ENCODE measurements at regions not wholly inside any gene's neighbourhood (a gene's known extent, or its start where the extent isn't known, plus 50 kb on each side); places are given as distances from the start of the nearest gene placed in this dataset.

- no peak for DNase-seq (ENCODE audit: extremely low read depth, low read depth)
Observed at GRCh38 chr20:18907353-18907752, 93.8 kb downstream of the SCP2D1 start.

GRCh38 chr20:18908109-18908508 lies 94.5 kb downstream of the SCP2D1 start:
- no peak for TF ChIP-seq CTCF (IDR thresholded peaks at IDR 0.05; ENCODE audit: low read depth, low read length)

More at GRCh38 chr20:18907353-18907752, 93.8 kb downstream of the SCP2D1 start:
- TF ChIP-seq CTCF (IDR thresholded peaks at IDR 0.05; ENCODE audit: low read depth, low read length), result no peak

GRCh38 chr20:18909254-18909653 lies 95.7 kb downstream of the SCP2D1 start:
- TF ChIP-seq CTCF (IDR thresholded peaks at IDR 0.05; ENCODE audit: low read depth, low read length), result no peak
- no peak for DNase-seq (ENCODE audit: extremely low read depth, low read depth)

More at GRCh38 chr20:18908109-18908508, 94.5 kb downstream of the SCP2D1 start:
- DNase-seq (ENCODE audit: extremely low read depth, low read depth), result no peak

GRCh38 chr20:18913701-18914100 lies 100.1 kb downstream of the SCP2D1 start:
- no peak for DNase-seq (ENCODE audit: extremely low read depth, low read depth)
- TF ChIP-seq CTCF (IDR thresholded peaks at IDR 0.05; ENCODE audit: low read depth, low read length), result no peak

GRCh38 chr20:18914796-18915195 lies 101.2 kb downstream of the SCP2D1 start:
- TF ChIP-seq CTCF (IDR thresholded peaks at IDR 0.05; ENCODE audit: low read depth, low read length), result no peak
- DNase-seq (ENCODE audit: extremely low read depth, low read depth), result no peak

- no peak for DNase-seq (ENCODE audit: extremely low read depth, low read depth)
- TF ChIP-seq CTCF (IDR thresholded peaks at IDR 0.05; ENCODE audit: low read depth, low read length), result no peak
Observed at GRCh38 chr20:18916886-18917750, 103.5 kb downstream of the SCP2D1 start.

GRCh38 chr20:18919996-18920395 lies 106.4 kb downstream of the SCP2D1 start:
- DNase-seq (ENCODE audit: extremely low read depth, low read depth), result no peak
- no peak for TF ChIP-seq CTCF (IDR thresholded peaks at IDR 0.05; ENCODE audit: low read depth, low read length)
